Suprapubic skin (tissue), 4 donors: ENCODE measurements at regions not wholly inside any gene's neighbourhood (a gene's known extent, or its start where the extent isn't known, plus 50 kb on each side); places are given as distances from the start of the nearest gene placed in this dataset.

Experiments
- DNase-seq, 2 donors: peaks; one replicate each; pipeline ENCODE4 v3.0.0-alpha.2; 2019; ENCODE audit warnings: low spot score in 2 of 2
- H3K27ac ChIP-seq: fragments of 200-600 bp; sonication (generic); one replicate; pipeline ENCODE4 v1.5.1; 2019
- H3K27me3 ChIP-seq: fragments of 200-600 bp; sonication (generic); one replicate; pipeline ENCODE4 v1.5.1; 2019
- H3K36me3 ChIP-seq: fragments of 200-600 bp; sonication (generic); one replicate; pipeline ENCODE4 v1.5.1; 2019
- H3K4me1 ChIP-seq: fragments of 200-600 bp; sonication (generic); one replicate; pipeline ENCODE4 v1.5.1; 2019
- H3K4me3 ChIP-seq: fragments of 200-600 bp; sonication (generic); one replicate; pipeline ENCODE4 v1.5.1; 2019; ENCODE audit warnings: mild to moderate bottlenecking
- H3K9me3 ChIP-seq: fragments of 200-600 bp; sonication (generic); one replicate; pipeline ENCODE4 v1.5.1; 2019
- EP300 ChIP-seq: sonication (generic); formaldehyde crosslinking; IDR thresholded peaks from one replicate; pipeline ENCODE4 v1.6.1; 2017; ENCODE audit warnings: antibody characterized with exemption
- POLR2A ChIP-seq, 2 donors: fragments of 450-650 bp; IDR thresholded peaks; one replicate each; pipeline ENCODE4 v1.6.1; 2017; ENCODE audit warnings: antibody characterized with exemption in 2 of 2, mild to moderate bottlenecking in 2 of 2, moderate library complexity in 2 of 2
- POLR2AphosphoS5 ChIP-seq, 3 donors: sonication (generic); formaldehyde crosslinking; IDR thresholded peaks; one replicate each; pipeline ENCODE4 v1.6.1; 2017; ENCODE audit warnings: antibody characterized with exemption in 3 of 3
- WGBS: methylation state at CpG from one replicate; pipeline ENCODE4 v1.1.5; 2018; 5-methylcytosine and 5-hydroxymethylcytosine counted together
- TF ChIP-seq, protein P1 (sequence below), 2 donors: fragments of 200-600 bp in 1 of 2; fragments of 450-650 bp in 1 of 2; sonication (generic) in 1 of 2; IDR thresholded peaks; one replicate each; pipeline ENCODE4 v1.5.1; 2016 to 2019; ENCODE audit warnings: antibody characterized with exemption in 2 of 2, mild to moderate bottlenecking in 1 of 2, moderate library complexity in 1 of 2

DNA sequence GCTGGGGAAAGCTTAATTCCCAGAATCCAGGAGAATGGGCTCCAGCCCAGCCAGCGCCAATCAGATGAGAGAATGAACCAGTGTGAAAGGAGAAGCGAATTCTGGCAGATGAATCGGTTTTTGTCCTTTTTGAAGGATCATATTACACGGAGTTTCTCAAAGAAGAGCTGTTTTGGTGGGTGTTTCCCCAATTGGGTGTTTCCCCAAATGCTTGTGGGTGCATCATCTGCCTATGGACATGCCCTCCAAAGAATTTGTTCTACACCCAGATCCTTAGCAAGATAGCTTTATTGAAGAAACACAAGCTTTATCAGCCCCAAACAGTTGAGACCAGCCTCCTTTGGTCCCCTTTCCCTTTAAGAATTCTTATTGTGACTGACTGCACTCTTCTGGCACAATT, 186.5 kb upstream of the GPR26 start:
- no peaks in the 10 kb centered on the region for H3K4me1 ChIP-seq
- DNase-seq = no peak
- peaks cover 7% of the 10 kb centered on the region for H3K27me3 ChIP-seq
- H3K9me3 ChIP-seq = no peaks in the 10 kb centered on the region
- 32% methylated on average over 4 of the region's 4 CpGs for WGBS
- H3K4me3 ChIP-seq = no peak overlapping the region
- no peaks in the 10 kb centered on the region for H3K36me3 ChIP-seq
- TF ChIP-seq EP300 (no peak), POLR2A (IDR thresholded peaks at IDR 0.05) (no peak), POLR2AphosphoS5 (IDR thresholded peaks at IDR 0.05) (no peak)
- TF ChIP-seq, protein P1, sequence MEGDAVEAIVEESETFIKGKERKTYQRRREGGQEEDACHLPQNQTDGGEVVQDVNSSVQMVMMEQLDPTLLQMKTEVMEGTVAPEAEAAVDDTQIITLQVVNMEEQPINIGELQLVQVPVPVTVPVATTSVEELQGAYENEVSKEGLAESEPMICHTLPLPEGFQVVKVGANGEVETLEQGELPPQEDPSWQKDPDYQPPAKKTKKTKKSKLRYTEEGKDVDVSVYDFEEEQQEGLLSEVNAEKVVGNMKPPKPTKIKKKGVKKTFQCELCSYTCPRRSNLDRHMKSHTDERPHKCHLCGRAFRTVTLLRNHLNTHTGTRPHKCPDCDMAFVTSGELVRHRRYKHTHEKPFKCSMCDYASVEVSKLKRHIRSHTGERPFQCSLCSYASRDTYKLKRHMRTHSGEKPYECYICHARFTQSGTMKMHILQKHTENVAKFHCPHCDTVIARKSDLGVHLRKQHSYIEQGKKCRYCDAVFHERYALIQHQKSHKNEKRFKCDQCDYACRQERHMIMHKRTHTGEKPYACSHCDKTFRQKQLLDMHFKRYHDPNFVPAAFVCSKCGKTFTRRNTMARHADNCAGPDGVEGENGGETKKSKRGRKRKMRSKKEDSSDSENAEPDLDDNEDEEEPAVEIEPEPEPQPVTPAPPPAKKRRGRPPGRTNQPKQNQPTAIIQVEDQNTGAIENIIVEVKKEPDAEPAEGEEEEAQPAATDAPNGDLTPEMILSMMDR (IDR thresholded peaks at IDR 0.05) = no peak
- no peak overlapping the region for H3K27ac ChIP-seq

DNA sequence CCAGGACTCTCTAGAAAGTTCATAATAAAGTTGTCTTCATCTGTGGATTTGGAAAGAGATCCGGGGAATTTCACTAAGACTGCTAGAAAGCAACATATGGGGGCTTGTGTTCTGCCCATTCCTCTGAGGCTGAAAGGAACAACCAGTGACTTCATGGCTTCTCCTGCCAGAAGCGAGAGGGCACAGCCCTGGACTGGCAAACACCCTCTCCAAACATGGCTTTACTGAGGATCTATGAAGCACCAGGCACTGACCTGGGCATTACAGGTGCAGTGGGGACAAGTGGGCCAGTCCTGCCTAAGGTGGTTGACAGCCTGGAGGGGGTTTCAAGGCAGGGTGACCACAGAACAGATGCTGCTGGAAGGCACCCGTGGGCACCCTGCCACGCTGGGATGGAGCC, 185.8 kb upstream of the GPR26 start:
- Histone ChIP-seq H3K27me3 (peaks cover 7% of the 10 kb centered on the region), H3K4me1 (no peaks in the 10 kb centered on the region)
- 79% methylated on average over 4 of the region's 4 CpGs for WGBS

GRCh38 chr10:123480845-123481244, 185.3 kb upstream of the GPR26 start:
- no peak for DNase-seq
- Histone ChIP-seq H3K4me1 (no peaks in the 10 kb centered on the region), H3K27me3 (peaks cover 9% of the 10 kb centered on the region), H3K27ac (no peak overlapping the region), H3K4me3 (no peak overlapping the region), H3K9me3 (no peaks in the 10 kb centered on the region), H3K36me3 (no peaks in the 10 kb centered on the region)
- WGBS = 91% methylated on average over 9 of the region's 9 CpGs
- TF ChIP-seq, protein P1 (IDR thresholded peaks at IDR 0.05) = no peak
- TF ChIP-seq POLR2AphosphoS5 (IDR thresholded peaks at IDR 0.05) = no peak
- TF ChIP-seq EP300 = no peak
- TF ChIP-seq POLR2A (IDR thresholded peaks at IDR 0.05) = no peak

More for the DNA sequence above, 185.8 kb upstream of the GPR26 start:
- no peaks in the 10 kb centered on the region for H3K9me3 ChIP-seq
- no peak overlapping the region for H3K4me3 ChIP-seq
- no peak for DNase-seq
- no peak overlapping the region for H3K27ac ChIP-seq
- no peaks in the 10 kb centered on the region for H3K36me3 ChIP-seq
- TF ChIP-seq POLR2AphosphoS5 (IDR thresholded peaks at IDR 0.05) (no peak), EP300 (no peak), POLR2A (IDR thresholded peaks at IDR 0.05) (no peak)
- TF ChIP-seq, protein P1 (IDR thresholded peaks at IDR 0.05) = no peak

DNA sequence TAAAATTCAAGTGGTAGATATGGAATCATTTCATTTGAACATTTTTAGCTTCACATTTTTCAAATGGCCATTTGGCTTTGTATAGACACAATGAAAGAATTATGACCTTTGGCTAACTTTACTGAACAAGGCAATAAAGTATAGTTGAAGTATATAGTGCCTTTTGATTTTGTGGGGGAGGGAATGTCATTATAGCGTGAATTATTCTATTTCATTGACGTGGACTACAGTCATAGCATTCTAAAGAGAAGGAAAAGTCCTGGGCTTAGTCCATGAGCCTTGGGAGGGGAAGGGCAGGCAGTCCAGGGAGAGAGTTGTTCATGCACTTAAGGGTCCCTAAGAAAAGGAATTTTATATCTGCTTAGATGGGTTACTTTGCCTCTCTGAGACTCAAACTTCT, 181.4 kb upstream of the GPR26 start:
- Histone ChIP-seq H3K27me3 (peaks cover 25% of the 10 kb centered on the region), H3K4me1 (no peaks in the 10 kb centered on the region), H3K4me3 (no peak overlapping the region), H3K9me3 (no peaks in the 10 kb centered on the region), H3K27ac (no peak overlapping the region), H3K36me3 (no peaks in the 10 kb centered on the region)
- no peak for DNase-seq
- WGBS = 71% methylated on average over 2 of the region's 2 CpGs
- TF ChIP-seq POLR2A (IDR thresholded peaks at IDR 0.05) = no peak
- TF ChIP-seq, protein P1 (IDR thresholded peaks at IDR 0.05) = no peak
- TF ChIP-seq POLR2AphosphoS5 (IDR thresholded peaks at IDR 0.05) = no peak
- TF ChIP-seq EP300 = no peak

DNA sequence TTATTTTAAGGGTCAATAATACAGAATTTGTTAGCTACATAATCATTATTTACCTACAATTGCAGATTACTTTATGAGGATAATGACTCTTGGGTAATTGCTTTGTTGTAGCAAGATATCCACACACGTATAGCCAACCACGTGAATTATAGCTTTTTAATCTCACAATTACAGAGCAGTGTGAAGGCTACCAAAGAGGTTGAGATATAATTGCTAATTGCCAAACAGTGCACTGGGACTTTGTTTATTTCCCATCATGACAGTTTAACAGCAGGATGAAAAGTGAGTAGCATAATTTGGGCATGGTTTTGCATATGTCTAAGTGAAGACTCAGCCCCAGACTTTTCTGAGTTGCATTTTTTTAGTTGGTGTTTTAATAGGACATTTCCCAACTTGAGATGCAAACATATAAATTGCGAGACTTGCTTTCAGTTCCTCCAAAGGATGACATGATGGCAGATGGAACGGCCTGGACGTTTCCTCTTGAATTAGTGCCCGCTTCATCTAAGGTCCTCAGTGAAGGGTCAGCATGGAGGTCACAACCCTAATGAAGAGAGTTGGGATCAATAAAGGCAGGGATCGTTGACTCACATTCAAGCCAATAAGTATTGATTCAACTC, 180.7 kb upstream of the GPR26 start:
- Histone ChIP-seq H3K36me3 (no peaks in the 10 kb centered on the region), H3K9me3 (no peaks in the 10 kb centered on the region), H3K4me3 (no peak overlapping the region), H3K4me1 (no peaks in the 10 kb centered on the region), H3K27me3 (peaks cover 25% of the 10 kb centered on the region), H3K27ac (no peak overlapping the region)
- DNase-seq = no peak
- WGBS = 84% methylated on average over 7 of the region's 7 CpGs
- TF ChIP-seq EP300 (no peak), POLR2AphosphoS5 (IDR thresholded peaks at IDR 0.05) (no peak), POLR2A (IDR thresholded peaks at IDR 0.05) (no peak)
- TF ChIP-seq, protein P1 (IDR thresholded peaks at IDR 0.05) = no peak
